VCaP (cell line): ENCODE measurements at regions not wholly inside any gene's neighbourhood (a gene's known extent, or its start where the extent isn't known, plus 50 kb on each side); places are given as distances from the start of the nearest gene placed in this dataset.
"Not testable (repeated sequence)": the region's sequence is repeated elsewhere in the genome, so short reads cannot be mapped to it uniquely, and the experiment has no call there.

Experiments
- H3K27ac ChIP-seq: fragments of 450-650 bp; 2 replicates; pipeline ENCODE4 v1.5.1; 2017
- TF ChIP-seq, protein P1 (sequence below): fragments of 450-650 bp; conservative IDR thresholded peaks from 2 replicates; pipeline ENCODE4 v1.5.1; 2017; ENCODE audit warnings: mild to moderate bottlenecking, moderate library complexity

DNA sequence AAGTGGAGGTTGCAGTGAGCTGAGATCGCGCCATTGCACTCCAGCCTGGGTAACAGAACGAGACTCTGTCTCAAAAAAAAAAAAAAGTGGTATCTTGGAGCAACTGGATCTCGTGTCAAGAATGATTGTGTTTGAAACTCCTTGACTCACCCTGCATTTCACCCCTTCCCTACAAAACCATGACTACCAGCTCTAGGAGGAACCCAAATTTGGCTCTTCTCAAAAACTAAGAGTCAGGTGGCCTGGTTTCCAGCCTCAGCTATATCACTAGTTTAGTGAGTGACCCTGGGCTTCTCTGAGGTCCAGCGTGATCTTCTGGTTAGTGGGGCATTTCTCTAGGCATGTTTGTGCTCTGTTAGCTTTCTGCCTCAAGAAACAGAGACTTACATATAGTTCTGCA is 222.1 kb downstream of the FAM43A start:
- TF ChIP-seq, protein P1, sequence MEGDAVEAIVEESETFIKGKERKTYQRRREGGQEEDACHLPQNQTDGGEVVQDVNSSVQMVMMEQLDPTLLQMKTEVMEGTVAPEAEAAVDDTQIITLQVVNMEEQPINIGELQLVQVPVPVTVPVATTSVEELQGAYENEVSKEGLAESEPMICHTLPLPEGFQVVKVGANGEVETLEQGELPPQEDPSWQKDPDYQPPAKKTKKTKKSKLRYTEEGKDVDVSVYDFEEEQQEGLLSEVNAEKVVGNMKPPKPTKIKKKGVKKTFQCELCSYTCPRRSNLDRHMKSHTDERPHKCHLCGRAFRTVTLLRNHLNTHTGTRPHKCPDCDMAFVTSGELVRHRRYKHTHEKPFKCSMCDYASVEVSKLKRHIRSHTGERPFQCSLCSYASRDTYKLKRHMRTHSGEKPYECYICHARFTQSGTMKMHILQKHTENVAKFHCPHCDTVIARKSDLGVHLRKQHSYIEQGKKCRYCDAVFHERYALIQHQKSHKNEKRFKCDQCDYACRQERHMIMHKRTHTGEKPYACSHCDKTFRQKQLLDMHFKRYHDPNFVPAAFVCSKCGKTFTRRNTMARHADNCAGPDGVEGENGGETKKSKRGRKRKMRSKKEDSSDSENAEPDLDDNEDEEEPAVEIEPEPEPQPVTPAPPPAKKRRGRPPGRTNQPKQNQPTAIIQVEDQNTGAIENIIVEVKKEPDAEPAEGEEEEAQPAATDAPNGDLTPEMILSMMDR: no peak
- no peak overlapping the region for H3K27ac ChIP-seq

GRCh38 chr3:194908496-194908895 is 222.8 kb downstream of the FAM43A start:
- H3K27ac ChIP-seq: no peak overlapping the region
- TF ChIP-seq, protein P1: no peak

GRCh38 chr3:194908972-194909371 is 223.3 kb downstream of the FAM43A start:
- TF ChIP-seq, protein P1: no peak
- no peak overlapping the region for H3K27ac ChIP-seq

- H3K27ac ChIP-seq: no peak overlapping the region
- TF ChIP-seq, protein P1: no peak
Measured at GRCh38 chr3:194910414-194910984, 224.8 kb downstream of the FAM43A start.

GRCh38 chr3:194913316-194913715 is 227.6 kb downstream of the FAM43A start:
- TF ChIP-seq, protein P1: no peak
- H3K27ac ChIP-seq: no peak overlapping the region

GRCh38 chr3:194924889-194925288 is 239.2 kb downstream of the FAM43A start:
- H3K27ac ChIP-seq: not testable (repeated sequence)

DNA sequence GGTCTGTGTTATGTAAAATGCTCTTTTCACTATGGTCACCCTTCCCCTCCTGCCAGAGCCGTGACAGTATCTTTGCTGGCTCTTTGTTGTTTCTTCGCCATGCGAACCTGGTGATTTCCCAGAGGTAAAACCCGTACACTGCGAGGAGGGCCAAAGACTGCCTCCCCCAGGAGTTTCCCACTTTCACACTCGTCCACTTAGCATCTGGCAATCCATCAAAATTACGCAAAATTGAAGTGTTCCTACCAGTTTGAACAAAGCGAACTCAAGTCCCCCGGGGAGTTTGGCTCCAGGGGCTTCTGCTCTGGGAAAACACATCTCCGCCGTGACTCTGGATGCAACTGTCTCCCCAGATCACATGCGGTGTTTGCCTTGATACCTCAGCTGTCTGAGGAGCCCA is 239.9 kb downstream of the FAM43A start:
- TF ChIP-seq, protein P1: no peak
- H3K27ac ChIP-seq: no peak overlapping the region

DNA sequence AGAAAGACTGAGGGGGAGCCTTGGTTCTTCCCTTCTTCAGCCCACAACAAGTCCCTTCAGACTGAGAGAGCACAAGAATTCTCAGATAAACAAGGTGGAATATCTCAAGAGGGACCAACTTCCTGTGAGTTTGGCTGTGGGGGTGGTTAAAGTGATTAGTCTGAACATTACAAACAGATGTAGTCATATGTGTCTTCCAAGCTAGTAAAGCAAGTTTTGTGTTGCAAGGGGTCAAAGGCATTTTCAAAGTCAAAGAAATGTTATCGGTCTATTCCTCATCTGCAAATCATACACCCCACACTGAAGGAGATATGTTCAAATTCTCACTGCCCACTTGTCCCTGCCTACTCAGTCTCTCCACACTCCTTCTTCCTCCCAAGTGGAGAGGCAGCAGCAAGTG is 242.5 kb downstream of the FAM43A start:
- H3K27ac ChIP-seq: no peak overlapping the region
- TF ChIP-seq, protein P1: no peak
